Osteoblast (primary cell): ENCODE measurements at regions not wholly inside any gene's neighbourhood (a gene's known extent, or its start where the extent isn't known, plus 50 kb on each side); places are given as distances from the start of the nearest gene placed in this dataset.

Experiments used
- DNase-seq: peaks from one replicate; pipeline ENCODE4 v3.0.0; 2011; ENCODE audit warnings: low spot score, mixed read lengths; ENCODE audit not compliant: insufficient read length; ENCODE audit errors: missing footprints
- H2AFZ ChIP-seq: 2 replicates; pipeline ENCODE4 v1.6.0; 2011; ENCODE audit warnings: mild to moderate bottlenecking, low read length
- H3K27ac ChIP-seq: 2 replicates; pipeline ENCODE4 v1.5.1; 2011; ENCODE audit warnings: mild to moderate bottlenecking, low read depth, low read length, moderate library complexity
- H3K27me3 ChIP-seq: 2 replicates; pipeline ENCODE4 v1.6.0; 2012; ENCODE audit warnings: mild to moderate bottlenecking, control low read depth, inconsistent platforms, low read length, moderate library complexity; ENCODE audit not compliant: insufficient read depth
- H3K36me3 ChIP-seq: 2 replicates; pipeline ENCODE4 v1.5.1; 2011; ENCODE audit warnings: mild to moderate bottlenecking, low read length, control low read depth, moderate library complexity; ENCODE audit not compliant: insufficient read depth
- H3K4me1 ChIP-seq: 2 replicates; pipeline ENCODE4 v1.5.1; 2011; ENCODE audit warnings: mild to moderate bottlenecking, low read length, control low read depth, moderate library complexity; ENCODE audit not compliant: insufficient read depth
- H3K4me2 ChIP-seq: 2 replicates; pipeline ENCODE4 v1.6.0; 2011; ENCODE audit warnings: mild to moderate bottlenecking, low read length; ENCODE audit not compliant: insufficient read depth
- H3K4me3 ChIP-seq: fragments of 200-600 bp; sonication (generic); 3 replicates; pipeline ENCODE4 v1.5.1; 2012; ENCODE audit warnings: mild to moderate bottlenecking, low read length, inconsistent platforms; ENCODE audit not compliant: insufficient read depth
- H3K79me2 ChIP-seq: 2 replicates; pipeline ENCODE4 v1.6.0; 2012; ENCODE audit warnings: mild to moderate bottlenecking, low read length, control low read depth, inconsistent platforms; ENCODE audit not compliant: insufficient read depth
- H3K9me3 ChIP-seq: 2 replicates; pipeline ENCODE4 v1.5.1; 2011; ENCODE audit warnings: low read depth, low read length, control low read depth
- H4K20me1 ChIP-seq: 2 replicates; pipeline ENCODE4 v1.6.0; 2012; ENCODE audit warnings: mild to moderate bottlenecking, low read length, control low read depth; ENCODE audit not compliant: insufficient read depth
- CTCF ChIP-seq: IDR thresholded peaks from 2 replicates; pipeline ENCODE4 v1.5.1; 2011; ENCODE audit warnings: mild to moderate bottlenecking, low read depth, low read length, moderate library complexity; ENCODE audit errors: extremely low read depth

DNA sequence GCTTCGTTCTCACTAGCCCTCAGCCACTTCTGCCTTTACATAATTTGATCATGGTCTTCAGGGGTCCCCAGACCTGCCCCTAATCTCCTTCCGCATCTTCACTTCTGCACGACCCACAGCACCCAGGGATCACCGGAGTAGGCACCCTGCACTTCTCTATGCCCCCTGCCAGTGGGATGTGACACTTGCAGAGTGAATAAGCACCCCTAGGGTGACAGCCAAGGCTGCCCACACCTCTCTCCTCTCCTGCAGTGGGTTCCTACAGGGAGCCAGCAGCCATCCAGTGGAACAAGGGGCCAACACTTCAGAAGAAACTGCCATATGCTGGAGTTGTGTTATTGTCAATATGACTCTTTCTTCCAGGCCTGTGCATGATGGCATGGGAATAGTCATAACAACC, 58.0 kb upstream of the CTPS1 start:
- no peak overlapping the region for H3K4me2 ChIP-seq
- no peak overlapping the region for H3K27ac ChIP-seq
- H3K4me3 ChIP-seq = no peak overlapping the region
- no peaks in the 10 kb centered on the region for H3K4me1 ChIP-seq
- no peak overlapping the region for H2AFZ ChIP-seq
- no peaks in the 10 kb centered on the region for H4K20me1 ChIP-seq
- H3K36me3 ChIP-seq = no peaks in the 10 kb centered on the region
- TF ChIP-seq CTCF = no peak
- DNase-seq = no peak
- H3K79me2 ChIP-seq = no peaks in the 10 kb centered on the region
- H3K27me3 ChIP-seq = no peaks in the 10 kb centered on the region
- no peaks in the 10 kb centered on the region for H3K9me3 ChIP-seq

- no peak overlapping the region for H3K4me3 ChIP-seq
- no peaks in the 10 kb centered on the region for H3K4me1 ChIP-seq
- no peak overlapping the region for H2AFZ ChIP-seq
- H3K36me3 ChIP-seq = no peaks in the 10 kb centered on the region
- no peaks in the 10 kb centered on the region for H3K9me3 ChIP-seq
- no peaks in the 10 kb centered on the region for H4K20me1 ChIP-seq
- TF ChIP-seq CTCF = no peak
- no peaks in the 10 kb centered on the region for H3K27me3 ChIP-seq
- H3K4me2 ChIP-seq = no peak overlapping the region
- DNase-seq = no peak
- H3K27ac ChIP-seq = no peak overlapping the region
- H3K79me2 ChIP-seq = no peaks in the 10 kb centered on the region
These were observed 57.4 kb upstream of the CTPS1 start for GRCh38 chr1:40921981-40922677.

DNA sequence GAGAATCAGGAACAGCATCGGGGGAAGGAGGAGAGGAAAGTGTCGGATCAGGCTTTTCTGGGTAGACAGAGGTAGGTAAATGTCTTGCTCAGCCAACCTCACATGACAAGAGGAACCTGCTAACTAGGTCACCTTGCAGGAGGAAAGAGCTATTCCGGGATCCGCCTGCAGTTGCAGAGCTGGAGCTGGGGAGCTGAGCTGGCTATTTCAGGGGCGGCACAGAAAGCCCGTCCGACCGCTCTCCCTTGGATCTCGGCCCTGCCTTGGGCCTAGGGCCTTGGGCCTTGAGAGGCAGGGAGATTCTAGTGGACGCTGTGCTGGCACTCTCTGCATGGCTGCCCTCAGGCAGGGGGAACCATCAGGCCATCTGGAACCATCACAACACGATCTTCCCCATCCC, 56.5 kb upstream of the CTPS1 start:
- no peaks in the 10 kb centered on the region for H3K27me3 ChIP-seq
- H3K4me3 ChIP-seq = no peak overlapping the region
- no peak for TF ChIP-seq CTCF
- H2AFZ ChIP-seq = no peak overlapping the region
- no peaks in the 10 kb centered on the region for H3K36me3 ChIP-seq
- H3K27ac ChIP-seq = no peak overlapping the region
- no peaks in the 10 kb centered on the region for H3K79me2 ChIP-seq
- H3K4me2 ChIP-seq = no peak overlapping the region
- H4K20me1 ChIP-seq = no peaks in the 10 kb centered on the region
- H3K4me1 ChIP-seq = no peaks in the 10 kb centered on the region
- DNase-seq = no peak
- H3K9me3 ChIP-seq = no peaks in the 10 kb centered on the region

DNA sequence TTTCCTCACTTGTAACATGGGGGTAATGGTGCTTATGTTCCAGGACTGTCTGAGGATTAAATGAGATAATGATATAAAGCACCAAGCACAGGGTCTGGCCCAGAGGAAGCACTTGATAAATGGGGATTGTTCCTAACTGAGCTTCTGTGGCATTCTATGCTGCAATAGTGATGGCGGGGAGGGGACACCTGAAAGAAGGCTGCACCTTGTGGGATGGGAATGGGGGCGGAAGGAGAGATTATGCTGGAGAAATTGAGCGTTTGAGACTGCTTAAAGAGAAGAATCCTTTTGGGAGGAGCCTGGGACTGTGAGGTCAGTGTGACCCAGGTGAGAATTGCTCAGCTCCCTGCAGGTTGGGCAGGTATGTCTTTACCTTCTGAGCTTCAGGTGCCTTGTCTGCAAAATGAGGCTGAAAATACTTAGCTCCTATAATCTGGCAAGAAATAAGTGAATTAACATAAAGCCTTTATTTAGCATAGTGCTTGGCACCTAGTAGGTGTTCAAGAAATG, 55.9 kb upstream of the CTPS1 start:
- no peak for TF ChIP-seq CTCF
- H3K4me3 ChIP-seq = no peak overlapping the region
- H3K9me3 ChIP-seq = no peaks in the 10 kb centered on the region
- DNase-seq = no peak
- H2AFZ ChIP-seq = no peak overlapping the region
- no peak overlapping the region for H3K4me2 ChIP-seq
- no peak overlapping the region for H3K27ac ChIP-seq
- H3K4me1 ChIP-seq = no peaks in the 10 kb centered on the region
- no peaks in the 10 kb centered on the region for H3K27me3 ChIP-seq
- no peaks in the 10 kb centered on the region for H3K79me2 ChIP-seq
- H3K36me3 ChIP-seq = no peaks in the 10 kb centered on the region
- H4K20me1 ChIP-seq = no peaks in the 10 kb centered on the region
